HepG2 (cell line): ENCODE measurements at regions not wholly inside any gene's neighbourhood (a gene's known extent, or its start where the extent isn't known, plus 50 kb on each side); places are given as distances from the start of the nearest gene placed in this dataset.

Source experiments
- ATAC-seq: fragments of 200-7000 bp; cut with Tn5 transposase; 3 replicates; pipeline ENCODE4 v1.9.1; 2020; ENCODE audit warnings: mild to moderate bottlenecking, moderate library complexity
- BruUV-seq: library from RNA; stranded (reverse); fragments of 400-500 nt; replicated peaks from 2 replicates; lab custom pipeline; 2021; lab: Mats Ljungman, UMichigan
- CTCF ChIA-PET: fragments of 300-600 bp; formaldehyde crosslinking; extraction: SDS; loops from one replicate; lab custom pipeline; 2021; ENCODE audit warnings: low total read pairs, inconsistent platforms, low intra/inter-chr PET ratio; lab: Yijun Ruan, JAX
- POLR2A ChIA-PET: fragments of 350-600 bp; sonication (Branson Sonifier 250); formaldehyde crosslinking; loops from one replicate; lab custom pipeline; 2020; ENCODE audit warnings: antibody characterized with exemption, inconsistent platforms; lab: Yijun Ruan, JAX
- DNase-seq: peaks from one replicate; pipeline ENCODE4 v3.0.0-alpha.2; 2015; ENCODE audit warnings: low spot score
- FAIRE-seq: peaks from 3 replicates; lab custom pipeline; 2011; peaks lifted over from hg19 to GRCh38; lab: Jason Lieb, UNC
- H2AFZ ChIP-seq: one replicate; pipeline ENCODE4 v1.6.1; 2011; ENCODE audit warnings: low read length, inconsistent platforms
- H3K27ac ChIP-seq: fragments of 300-600 bp; 3 replicates; pipeline ENCODE4 v1.8.0; 2011; ENCODE audit warnings: mixed run types, mild to moderate bottlenecking, mixed read lengths, low read length, inconsistent platforms; ENCODE audit not compliant: insufficient read depth; ENCODE audit errors: extremely low read length
- H3K27me3 ChIP-seq, 2 experiments: fragments of 200-600 bp in 1 of 2; 2 replicates in 1 of 2; 3 replicates in 1 of 2; pipeline versions ENCODE4 v1.6.0 to v1.8.0; 2011; ENCODE audit warnings: low read length in 2 of 2, mild to moderate bottlenecking in 2 of 2, moderate library complexity in 2 of 2, inconsistent platforms in 1 of 2; ENCODE audit not compliant: insufficient read depth in 2 of 2, control insufficient read depth in 1 of 2
- H3K36me3 ChIP-seq, 2 experiments: fragments of 200-600 bp in 1 of 2; replicated peaks in 1 of 2; 2 replicates in 1 of 2; 3 replicates in 1 of 2; pipeline versions ENCODE4 v1.5.1 to v1.8.0; 2011; ENCODE audit warnings: low read length in 2 of 2, inconsistent platforms in 1 of 2; ENCODE audit not compliant: insufficient read depth in 2 of 2, control insufficient read depth in 1 of 2
- H3K4me1 ChIP-seq: 2 replicates; pipeline ENCODE4 v1.5.1; 2012; ENCODE audit warnings: low read length, inconsistent platforms; ENCODE audit not compliant: insufficient read depth
- H3K4me2 ChIP-seq: 2 replicates; pipeline ENCODE4 v1.6.0; 2011; ENCODE audit warnings: low read depth, low read length, inconsistent platforms
- H3K4me3 ChIP-seq, 3 experiments: fragments of 200-600 bp in 1 of 3; sonication (generic), shearing (Covaris generic) in 1 of 3; replicated peaks in 1 of 3; 2 replicates each; pipeline ENCODE4 v1.5.1; 2011 to 2016; ENCODE audit warnings: low read length in 3 of 3, inconsistent platforms in 2 of 3, low read depth in 2 of 3, mild to moderate bottlenecking in 2 of 3, control low read depth in 1 of 3, mixed read lengths in 1 of 3; ENCODE audit not compliant: insufficient read depth in 1 of 3
- H3K79me2 ChIP-seq: one replicate; pipeline ENCODE4 v1.6.1; 2011; ENCODE audit warnings: low read length, inconsistent platforms; ENCODE audit not compliant: insufficient read depth
- H3K9ac ChIP-seq: 2 replicates; pipeline ENCODE4 v1.6.0; 2011; ENCODE audit warnings: mild to moderate bottlenecking, low read depth, low read length, inconsistent platforms; ENCODE audit not compliant: insufficient read depth
- H3K9me3 ChIP-seq: 2 replicates; pipeline ENCODE4 v1.5.1; 2012; ENCODE audit warnings: mild to moderate bottlenecking, low read length
- H4K20me1 ChIP-seq: 2 replicates; pipeline ENCODE4 v1.6.0; 2011; ENCODE audit warnings: inconsistent platforms, mild to moderate bottlenecking, low read length, moderate library complexity; ENCODE audit not compliant: insufficient read depth
- ADNP ChIP-seq: sonication (generic); formaldehyde crosslinking; IDR thresholded peaks from 2 replicates; pipeline ENCODE4 v1.4.0; 2020; ENCODE audit warnings: missing genetic modification reagents
- HOXA7 ChIP-seq: sonication (generic); formaldehyde crosslinking; IDR thresholded peaks from 2 replicates; pipeline ENCODE4 v1.8.1; 2022; ENCODE audit warnings: mild to moderate bottlenecking, missing genetic modification reagents, moderate library complexity
- NCOA2 ChIP-seq: sonication (generic); formaldehyde crosslinking; IDR thresholded peaks from 2 replicates; pipeline ENCODE4 v1.8.0; 2022; ENCODE audit warnings: inconsistent platforms
- NCOA5 ChIP-seq: sonication (generic); formaldehyde crosslinking; IDR thresholded peaks from 2 replicates; pipeline ENCODE4 v1.4.0; 2020; ENCODE audit warnings: missing genetic modification reagents
- PTBP1 ChIP-seq: fragments of 200-400 bp; formaldehyde crosslinking; IDR thresholded peaks from 2 replicates; pipeline ENCODE4 v1.6.1; 2018; ENCODE audit warnings: low read length, low read depth; ENCODE audit not compliant: poor library complexity, severe bottlenecking
- SOX13 ChIP-seq, 3 experiments: fragments of 450-650 bp in 1 of 3; sonication (generic) in 1 of 3; formaldehyde crosslinking in 1 of 3; IDR thresholded peaks in 2 of 3; conservative IDR thresholded peaks in 1 of 3; 2 replicates each; pipeline versions ENCODE4 v1.5.0 to v1.6.1; 2016 to 2020; ENCODE audit warnings: antibody characterized with exemption in 1 of 3, mild to moderate bottlenecking in 1 of 3, missing compliant biosample characterization in 1 of 3, missing genetic modification reagents in 1 of 3, moderate library complexity in 1 of 3
- TAF1 ChIP-seq: sonication (generic); formaldehyde crosslinking; IDR thresholded peaks from 2 replicates; pipeline ENCODE4 v1.4.0; 2020; ENCODE audit warnings: missing genetic modification reagents
- ZIK1 ChIP-seq: sonication (generic); formaldehyde crosslinking; IDR thresholded peaks from 2 replicates; pipeline ENCODE4 v1.5.0; 2020; ENCODE audit warnings: mild to moderate bottlenecking, low read depth, missing genetic modification reagents, borderline replicate concordance
- ZNF101 ChIP-seq: sonication (generic); formaldehyde crosslinking; IDR thresholded peaks from 2 replicates; pipeline ENCODE4 v1.4.0; 2020; ENCODE audit warnings: mild to moderate bottlenecking, low read depth, missing genetic modification reagents, borderline replicate concordance
- ZNF672 ChIP-seq: sonication (generic); formaldehyde crosslinking; IDR thresholded peaks from 2 replicates; pipeline ENCODE4 v1.8.1; 2022; ENCODE audit warnings: missing genetic modification reagents
- ZNF777 ChIP-seq: sonication (generic); formaldehyde crosslinking; IDR thresholded peaks from 2 replicates; pipeline ENCODE4 v1.4.0; 2020; ENCODE audit warnings: missing genetic modification reagents
- WGBS: methylation state at CpG from one replicate; pipeline ENCODE4 v1.1.6; 2017; ENCODE audit warnings: low lambda C conversion rate; 5-methylcytosine and 5-hydroxymethylcytosine counted together
- in situ Hi-C: cut with HindIII; loops from 2 replicates; pipeline ENCODE4 v1.10.0; 2017; ENCODE audit warnings: low pct_unique_long_range_greater_than_20kb; ENCODE audit not compliant: extremely low pct_ligation_motif_present
- intact Hi-C: fragments of 100-400 bp; cut with micrococcal nuclease; formaldehyde crosslinking; loops from one replicate; pipeline ENCODE4 v1.10.0; 2022; ENCODE audit not compliant: unreplicated experiment
- TF ChIP-seq, protein P1 (sequence below): sonication (generic); formaldehyde crosslinking; IDR thresholded peaks from 2 replicates; pipeline ENCODE4 v1.9.0; 2021; ENCODE audit warnings: missing genetic modification reagents, mild to moderate bottlenecking, borderline replicate concordance
- TF ChIP-seq, protein P2 (sequence below): sonication (generic); formaldehyde crosslinking; IDR thresholded peaks from 2 replicates; pipeline ENCODE4 v1.8.0; 2022; ENCODE audit warnings: mild to moderate bottlenecking, missing genetic modification reagents, moderate library complexity
- TF ChIP-seq, protein P3 (sequence below): sonication (generic); formaldehyde crosslinking; IDR thresholded peaks from 2 replicates; pipeline ENCODE4 v1.4.0; 2020; ENCODE audit warnings: mild to moderate bottlenecking, missing genetic modification reagents
- TF ChIP-seq, protein P4 (sequence below): sonication (generic); formaldehyde crosslinking; IDR thresholded peaks from 2 replicates; pipeline ENCODE4 v1.4.0; 2020; ENCODE audit warnings: missing genetic modification reagents, borderline replicate concordance

DNA sequence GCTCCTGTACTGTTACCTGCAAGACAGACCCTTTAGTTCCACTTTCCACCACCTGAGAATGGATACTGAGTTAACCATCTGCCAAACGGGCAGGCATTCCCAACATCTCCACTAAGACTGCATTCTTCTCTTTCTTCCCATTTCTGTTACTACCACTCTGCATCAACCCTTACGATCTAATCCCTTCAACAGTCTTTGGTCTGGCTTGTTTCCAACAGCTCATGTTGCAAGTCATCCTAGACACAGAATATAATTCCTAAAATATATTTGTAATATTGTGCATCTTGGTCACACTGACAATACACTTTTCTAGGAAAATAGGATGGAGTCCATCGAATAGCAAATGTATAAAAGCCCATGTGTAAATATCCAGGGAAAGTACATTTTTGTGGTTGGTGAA lies 166.7 kb downstream of the SIPA1L2 start:
- Histone ChIP-seq H3K27me3 (peaks cover 0 to 7% of the 10 kb centered on the region in 2 experiments; a peak in 1 of 5 replicates), H3K79me2 (no peaks in the 10 kb centered on the region), H2AFZ (no peak overlapping the region), H3K4me2 (no peak overlapping the region), H3K36me3 (no peaks in the 10 kb centered on the region), H3K9ac (no peak overlapping the region)
- no peak for DNase-seq
- no peak for ATAC-seq
- in situ Hi-C loops, result no loop called here
- TF ChIP-seq PTBP1 (no peak), ZNF672 (CRISPR knock-in tag) (no peak), ZIK1 (CRISPR knock-in tag) (no peak), ADNP (CRISPR knock-in tag) (no peak), NCOA5 (no peak), ZNF777 (CRISPR knock-in tag) (no peak), NCOA2 (no peak), HOXA7 (CRISPR knock-in tag) (no peak), ZNF101 (CRISPR knock-in tag) (no peak), TAF1 (no peak), SOX13 (IDR thresholded peaks at IDR 0.05) (no peak), SOX13 (CRISPR knock-in tag; conservative IDR thresholded peaks at IDR 0.05 in 1 of 2, IDR thresholded peaks at IDR 0.05 in 1 of 2) (no peak)
- TF ChIP-seq, protein P1, sequence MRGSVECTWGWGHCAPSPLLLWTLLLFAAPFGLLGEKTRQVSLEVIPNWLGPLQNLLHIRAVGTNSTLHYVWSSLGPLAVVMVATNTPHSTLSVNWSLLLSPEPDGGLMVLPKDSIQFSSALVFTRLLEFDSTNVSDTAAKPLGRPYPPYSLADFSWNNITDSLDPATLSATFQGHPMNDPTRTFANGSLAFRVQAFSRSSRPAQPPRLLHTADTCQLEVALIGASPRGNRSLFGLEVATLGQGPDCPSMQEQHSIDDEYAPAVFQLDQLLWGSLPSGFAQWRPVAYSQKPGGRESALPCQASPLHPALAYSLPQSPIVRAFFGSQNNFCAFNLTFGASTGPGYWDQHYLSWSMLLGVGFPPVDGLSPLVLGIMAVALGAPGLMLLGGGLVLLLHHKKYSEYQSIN (CRISPR knock-in tag), result no peak
- TF ChIP-seq, protein P2, sequence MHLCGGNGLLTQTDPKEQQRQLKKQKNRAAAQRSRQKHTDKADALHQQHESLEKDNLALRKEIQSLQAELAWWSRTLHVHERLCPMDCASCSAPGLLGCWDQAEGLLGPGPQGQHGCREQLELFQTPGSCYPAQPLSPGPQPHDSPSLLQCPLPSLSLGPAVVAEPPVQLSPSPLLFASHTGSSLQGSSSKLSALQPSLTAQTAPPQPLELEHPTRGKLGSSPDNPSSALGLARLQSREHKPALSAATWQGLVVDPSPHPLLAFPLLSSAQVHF, result no peak
- TF ChIP-seq, protein P3, sequence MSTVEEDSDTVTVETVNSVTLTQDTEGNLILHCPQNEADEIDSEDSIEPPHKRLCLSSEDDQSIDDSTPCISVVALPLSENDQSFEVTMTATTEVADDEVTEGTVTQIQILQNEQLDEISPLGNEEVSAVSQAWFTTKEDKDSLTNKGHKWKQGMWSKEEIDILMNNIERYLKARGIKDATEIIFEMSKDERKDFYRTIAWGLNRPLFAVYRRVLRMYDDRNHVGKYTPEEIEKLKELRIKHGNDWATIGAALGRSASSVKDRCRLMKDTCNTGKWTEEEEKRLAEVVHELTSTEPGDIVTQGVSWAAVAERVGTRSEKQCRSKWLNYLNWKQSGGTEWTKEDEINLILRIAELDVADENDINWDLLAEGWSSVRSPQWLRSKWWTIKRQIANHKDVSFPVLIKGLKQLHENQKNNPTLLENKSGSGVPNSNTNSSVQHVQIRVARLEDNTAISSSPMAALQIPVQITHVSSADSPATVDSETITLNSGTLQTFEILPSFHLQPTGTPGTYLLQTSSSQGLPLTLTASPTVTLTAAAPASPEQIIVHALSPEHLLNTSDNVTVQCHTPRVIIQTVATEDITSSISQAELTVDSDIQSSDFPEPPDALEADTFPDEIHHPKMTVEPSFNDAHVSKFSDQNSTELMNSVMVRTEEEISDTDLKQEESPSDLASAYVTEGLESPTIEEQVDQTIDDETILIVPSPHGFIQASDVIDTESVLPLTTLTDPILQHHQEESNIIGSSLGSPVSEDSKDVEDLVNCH (CRISPR knock-in tag), result no peak
- TF ChIP-seq, protein P4, sequence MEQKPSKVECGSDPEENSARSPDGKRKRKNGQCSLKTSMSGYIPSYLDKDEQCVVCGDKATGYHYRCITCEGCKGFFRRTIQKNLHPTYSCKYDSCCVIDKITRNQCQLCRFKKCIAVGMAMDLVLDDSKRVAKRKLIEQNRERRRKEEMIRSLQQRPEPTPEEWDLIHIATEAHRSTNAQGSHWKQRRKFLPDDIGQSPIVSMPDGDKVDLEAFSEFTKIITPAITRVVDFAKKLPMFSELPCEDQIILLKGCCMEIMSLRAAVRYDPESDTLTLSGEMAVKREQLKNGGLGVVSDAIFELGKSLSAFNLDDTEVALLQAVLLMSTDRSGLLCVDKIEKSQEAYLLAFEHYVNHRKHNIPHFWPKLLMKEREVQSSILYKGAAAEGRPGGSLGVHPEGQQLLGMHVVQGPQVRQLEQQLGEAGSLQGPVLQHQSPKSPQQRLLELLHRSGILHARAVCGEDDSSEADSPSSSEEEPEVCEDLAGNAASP (CRISPR knock-in tag), result no peak
- TF ChIP-seq, all 625 proteins: peak for 0
- no peak overlapping the region for H3K4me3 ChIP-seq
- FAIRE-seq, result no peak
- no peaks in the 10 kb centered on the region for H3K4me1 ChIP-seq
- intact Hi-C loops, result no loop called here
- 19% methylated on average over 3 of the region's 3 CpGs for WGBS
- H4K20me1 ChIP-seq, result no peaks in the 10 kb centered on the region
- ChIA-PET POLR2A (no interaction called here), CTCF (no interaction called here)
- no peak overlapping the region for H3K27ac ChIP-seq
- H3K9me3 ChIP-seq, result no peaks in the 10 kb centered on the region
- no TSS peak for BruUV-seq
